PC-9 (cell line): ENCODE measurements at regions not wholly inside any gene's neighbourhood (a gene's known extent, or its start where the extent isn't known, plus 50 kb on each side); places are given as distances from the start of the nearest gene placed in this dataset.

Experiments
- EZH2 ChIP-seq: fragments of 200-600 bp; sonication (generic); IDR thresholded peaks from 2 replicates; pipeline ENCODE4 v1.8.0; 2017; ENCODE audit warnings: antibody characterized with exemption, low read depth
- TF ChIP-seq, protein P1 (sequence below): fragments of 200-600 bp; sonication (generic); conservative IDR thresholded peaks from 2 replicates; pipeline ENCODE4 v1.6.1; 2017; ENCODE audit warnings: mixed run types, antibody characterized with exemption, mild to moderate bottlenecking, moderate library complexity

DNA sequence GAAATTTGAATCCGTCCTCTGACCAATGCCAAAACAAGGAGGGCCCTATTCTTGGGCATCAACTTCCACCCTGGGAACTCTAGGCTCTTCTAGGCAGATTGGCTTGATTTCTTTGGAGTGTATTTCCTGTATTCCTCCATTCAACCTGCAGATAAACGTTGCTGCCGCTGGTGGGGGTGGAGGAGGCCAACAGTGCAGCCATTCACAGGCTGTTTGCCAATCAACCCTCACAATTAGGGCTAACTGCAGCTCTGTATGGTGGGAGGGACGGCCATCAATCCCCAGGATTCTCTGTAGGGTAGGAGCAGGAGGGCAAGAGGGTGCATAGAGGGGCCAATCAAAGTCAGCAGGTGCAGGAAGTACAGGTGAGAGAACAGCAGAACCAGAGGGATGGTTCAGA is 273.1 kb upstream of the PROX1 start:
- TF ChIP-seq, protein P1, sequence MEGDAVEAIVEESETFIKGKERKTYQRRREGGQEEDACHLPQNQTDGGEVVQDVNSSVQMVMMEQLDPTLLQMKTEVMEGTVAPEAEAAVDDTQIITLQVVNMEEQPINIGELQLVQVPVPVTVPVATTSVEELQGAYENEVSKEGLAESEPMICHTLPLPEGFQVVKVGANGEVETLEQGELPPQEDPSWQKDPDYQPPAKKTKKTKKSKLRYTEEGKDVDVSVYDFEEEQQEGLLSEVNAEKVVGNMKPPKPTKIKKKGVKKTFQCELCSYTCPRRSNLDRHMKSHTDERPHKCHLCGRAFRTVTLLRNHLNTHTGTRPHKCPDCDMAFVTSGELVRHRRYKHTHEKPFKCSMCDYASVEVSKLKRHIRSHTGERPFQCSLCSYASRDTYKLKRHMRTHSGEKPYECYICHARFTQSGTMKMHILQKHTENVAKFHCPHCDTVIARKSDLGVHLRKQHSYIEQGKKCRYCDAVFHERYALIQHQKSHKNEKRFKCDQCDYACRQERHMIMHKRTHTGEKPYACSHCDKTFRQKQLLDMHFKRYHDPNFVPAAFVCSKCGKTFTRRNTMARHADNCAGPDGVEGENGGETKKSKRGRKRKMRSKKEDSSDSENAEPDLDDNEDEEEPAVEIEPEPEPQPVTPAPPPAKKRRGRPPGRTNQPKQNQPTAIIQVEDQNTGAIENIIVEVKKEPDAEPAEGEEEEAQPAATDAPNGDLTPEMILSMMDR = no peak
- TF ChIP-seq EZH2 = no peak
